K562 (cell line): ENCODE measurements at regions not wholly inside any gene's neighbourhood (a gene's known extent, or its start where the extent isn't known, plus 50 kb on each side); places are given as distances from the start of the nearest gene placed in this dataset.

Experiments
- CSDE1 ChIP-seq, 2 experiments: fragments of 450-650 bp; IDR thresholded peaks; 2 replicates each; pipeline ENCODE4 v1.6.1; 2016; ENCODE audit warnings: mild to moderate bottlenecking in 1 of 2
- ELF1 ChIP-seq: fragments of 200-800 bp; sonication (Bioruptor generic); IDR thresholded peaks from 2 replicates; pipeline ENCODE4 v1.6.1; 2016; ENCODE audit warnings: missing genetic modification characterization, missing compliant biosample characterization
- ESRRA ChIP-seq: fragments of 450-650 bp; IDR thresholded peaks from 2 replicates; pipeline ENCODE4 v1.6.1; 2014; ENCODE audit warnings: low read depth, mild to moderate bottlenecking, moderate library complexity, borderline replicate concordance
- EWSR1 ChIP-seq: fragments of 450-650 bp; IDR thresholded peaks from 2 replicates; pipeline ENCODE4 v1.6.1; 2018; ENCODE audit warnings: borderline replicate concordance, mild to moderate bottlenecking, low read depth, moderate library complexity; ENCODE audit not compliant: partially characterized antibody
- GTF2A2 ChIP-seq: IDR thresholded peaks from 2 replicates; pipeline ENCODE4 v1.6.1; 2016; ENCODE audit warnings: mild to moderate bottlenecking, missing genetic modification characterization, missing compliant biosample characterization
- MAFG ChIP-seq: fragments of 450-650 bp; conservative IDR thresholded peaks from 2 replicates; pipeline ENCODE4 v1.6.1; 2016; ENCODE audit warnings: missing genetic modification characterization, missing compliant biosample characterization
- MEIS2 ChIP-seq: fragments of 450-650 bp; IDR thresholded peaks from 2 replicates; pipeline ENCODE4 v1.6.1; 2014; ENCODE audit warnings: mild to moderate bottlenecking; ENCODE audit not compliant: partially characterized antibody
- PTBP1 ChIP-seq: fragments of 200-400 bp; formaldehyde crosslinking; IDR thresholded peaks from 2 replicates; pipeline ENCODE4 v1.6.1; 2017; ENCODE audit warnings: low read depth, low read length
- RAD51 ChIP-seq: fragments of 450-650 bp; IDR thresholded peaks from 2 replicates; pipeline ENCODE4 v1.7.1; 2016; ENCODE audit warnings: low read depth, mild to moderate bottlenecking, borderline replicate concordance
- SAFB2 ChIP-seq: fragments of 200-400 bp; formaldehyde crosslinking; IDR thresholded peaks from 2 replicates; pipeline ENCODE4 v1.6.1; 2018; ENCODE audit warnings: borderline replicate concordance, low read length, low read depth, moderate library complexity; ENCODE audit not compliant: severe bottlenecking
- SMARCE1 ChIP-seq: fragments of 450-650 bp; IDR thresholded peaks from 2 replicates; pipeline ENCODE4 v1.7.1; 2016; ENCODE audit warnings: mild to moderate bottlenecking
- TAF9B ChIP-seq: fragments of 450-650 bp; IDR thresholded peaks from 2 replicates; pipeline ENCODE4 v1.6.1; 2018; ENCODE audit warnings: mild to moderate bottlenecking; ENCODE audit not compliant: partially characterized antibody
- YY1 ChIP-seq, 3 experiments: IDR thresholded peaks; 2 replicates each; pipeline ENCODE4 v1.6.1; 2011; ENCODE audit warnings: low read length in 2 of 3, mild to moderate bottlenecking in 2 of 3, moderate library complexity in 2 of 3, borderline replicate concordance in 1 of 3, control low read depth in 1 of 3, low read depth in 1 of 3; ENCODE audit not compliant: insufficient read depth in 3 of 3, insufficient replicate concordance in 2 of 3, control insufficient read depth in 1 of 3, insufficient read length in 1 of 3; ENCODE audit errors: extremely low read depth in 1 of 3
- ZBTB7A ChIP-seq: IDR thresholded peaks from 2 replicates; pipeline ENCODE4 v1.6.1; 2011; ENCODE audit warnings: low read depth, mild to moderate bottlenecking, low read length, moderate library complexity, borderline replicate concordance; ENCODE audit not compliant: control insufficient read depth
- ZNF436 ChIP-seq: fragments of 250-450, 450-650 bp; sonication (Bioruptor Pico); formaldehyde crosslinking; IDR thresholded peaks from 2 replicates; pipeline ENCODE4 v1.7.0; 2020; ENCODE audit warnings: mild to moderate bottlenecking
- ZNF57 ChIP-seq: fragments of 450-650 bp; formaldehyde crosslinking; IDR thresholded peaks from 2 replicates; pipeline ENCODE4 v1.4.0; 2020; ENCODE audit warnings: mild to moderate bottlenecking, moderate library complexity
- TF ChIP-seq, protein P1 (sequence below): fragments of 450-650 bp; IDR thresholded peaks from 2 replicates; pipeline ENCODE4 v1.6.1; 2018; ENCODE audit warnings: mild to moderate bottlenecking, low read depth; ENCODE audit not compliant: partially characterized antibody
- TF ChIP-seq, protein P2 (sequence below): sonication (generic); formaldehyde crosslinking; IDR thresholded peaks from 2 replicates; pipeline ENCODE4 v1.8.1; 2023; ENCODE audit warnings: mild to moderate bottlenecking, missing genetic modification reagents, moderate library complexity
- TF ChIP-seq, protein P3 (sequence below): sonication (generic); IDR thresholded peaks from 2 replicates; pipeline ENCODE4 v1.6.1; 2016
- TF ChIP-seq, protein P4 (sequence below): fragments of 450-650 bp; formaldehyde crosslinking; IDR thresholded peaks from 2 replicates; pipeline ENCODE4 v1.4.0; 2020; ENCODE audit warnings: mild to moderate bottlenecking, moderate library complexity
- TF ChIP-seq, protein P5 (sequence below): fragments of 450-650 bp; formaldehyde crosslinking; IDR thresholded peaks from 2 replicates; pipeline ENCODE4 v1.4.0; 2022; ENCODE audit warnings: missing genetic modification characterization

DNA sequence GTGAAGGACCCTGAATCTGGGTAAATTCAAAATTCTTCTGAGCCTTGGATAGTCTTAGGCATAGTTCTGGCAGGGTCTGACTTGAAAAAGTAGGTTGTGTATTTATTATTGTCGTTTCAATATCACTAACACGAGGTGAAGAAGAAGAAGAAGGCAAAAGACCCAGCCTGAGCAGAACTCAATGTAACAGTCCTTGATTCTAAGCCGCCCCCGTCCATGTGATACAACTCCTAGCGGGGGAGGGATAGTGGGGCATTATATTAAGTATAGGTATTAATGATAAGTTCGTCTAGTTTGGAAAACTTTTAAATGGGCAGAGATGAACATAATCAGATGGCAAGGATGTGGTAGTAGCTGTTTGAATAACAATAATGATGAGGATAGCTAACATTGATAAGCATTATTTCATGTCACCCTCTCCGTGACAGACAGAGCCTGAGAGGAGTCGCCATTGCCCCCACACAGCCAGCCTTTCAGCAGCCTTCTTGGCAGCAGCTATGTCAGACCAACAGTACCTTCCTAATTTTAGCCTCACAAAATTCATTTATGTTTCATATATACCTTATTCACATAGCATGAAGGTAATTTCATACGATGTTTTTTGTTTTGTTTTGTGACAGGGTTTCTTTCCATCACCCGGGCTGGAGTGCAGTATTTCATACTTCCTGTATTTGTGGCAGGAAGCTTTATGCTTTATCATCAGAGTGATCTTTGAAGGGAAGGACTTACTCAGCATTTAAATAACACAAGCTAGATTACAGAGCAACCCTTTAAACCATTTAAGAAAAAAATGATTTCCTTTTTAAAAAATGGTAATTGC, 64.4 kb upstream of the NPAS1 start (continued):
- TF ChIP-seq, protein P1, sequence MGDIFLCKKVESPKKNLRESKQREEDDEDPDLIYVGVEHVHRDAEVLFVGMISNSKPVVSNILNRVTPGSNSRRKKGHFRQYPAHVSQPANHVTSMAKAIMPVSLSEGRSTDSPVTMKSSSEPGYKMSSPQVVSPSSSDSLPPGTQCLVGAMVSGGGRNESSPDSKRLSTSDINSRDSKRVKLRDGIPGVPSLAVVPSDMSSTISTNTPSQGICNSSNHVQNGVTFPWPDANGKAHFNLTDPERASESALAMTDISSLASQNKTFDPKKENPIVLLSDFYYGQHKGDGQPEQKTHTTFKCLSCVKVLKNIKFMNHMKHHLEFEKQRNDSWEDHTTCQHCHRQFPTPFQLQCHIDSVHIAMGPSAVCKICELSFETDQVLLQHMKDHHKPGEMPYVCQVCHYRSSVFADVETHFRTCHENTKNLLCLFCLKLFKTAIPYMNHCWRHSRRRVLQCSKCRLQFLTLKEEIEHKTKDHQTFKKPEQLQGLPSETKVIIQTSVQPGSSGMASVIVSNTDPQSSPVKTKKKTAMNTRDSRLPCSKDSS = no peak
- TF ChIP-seq PTBP1 = no peak
- TF ChIP-seq ZNF436 = no peak
- TF ChIP-seq SAFB2 = no peak
- peak; percentile 97 for TF ChIP-seq MAFG
- peak; percentile 57; the same call in 1 of the 2 replicates for TF ChIP-seq SMARCE1
- TF ChIP-seq, protein P2, sequence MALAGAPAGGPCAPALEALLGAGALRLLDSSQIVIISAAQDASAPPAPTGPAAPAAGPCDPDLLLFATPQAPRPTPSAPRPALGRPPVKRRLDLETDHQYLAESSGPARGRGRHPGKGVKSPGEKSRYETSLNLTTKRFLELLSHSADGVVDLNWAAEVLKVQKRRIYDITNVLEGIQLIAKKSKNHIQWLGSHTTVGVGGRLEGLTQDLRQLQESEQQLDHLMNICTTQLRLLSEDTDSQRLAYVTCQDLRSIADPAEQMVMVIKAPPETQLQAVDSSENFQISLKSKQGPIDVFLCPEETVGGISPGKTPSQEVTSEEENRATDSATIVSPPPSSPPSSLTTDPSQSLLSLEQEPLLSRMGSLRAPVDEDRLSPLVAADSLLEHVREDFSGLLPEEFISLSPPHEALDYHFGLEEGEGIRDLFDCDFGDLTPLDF (CRISPR knock-in tag) = no peak
- TF ChIP-seq, protein P3, sequence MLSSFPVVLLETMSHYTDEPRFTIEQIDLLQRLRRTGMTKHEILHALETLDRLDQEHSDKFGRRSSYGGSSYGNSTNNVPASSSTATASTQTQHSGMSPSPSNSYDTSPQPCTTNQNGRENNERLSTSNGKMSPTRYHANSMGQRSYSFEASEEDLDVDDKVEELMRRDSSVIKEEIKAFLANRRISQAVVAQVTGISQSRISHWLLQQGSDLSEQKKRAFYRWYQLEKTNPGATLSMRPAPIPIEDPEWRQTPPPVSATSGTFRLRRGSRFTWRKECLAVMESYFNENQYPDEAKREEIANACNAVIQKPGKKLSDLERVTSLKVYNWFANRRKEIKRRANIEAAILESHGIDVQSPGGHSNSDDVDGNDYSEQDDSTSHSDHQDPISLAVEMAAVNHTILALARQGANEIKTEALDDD = no peak
- peak; percentile 71 for TF ChIP-seq MEIS2
- TF ChIP-seq, protein P4, sequence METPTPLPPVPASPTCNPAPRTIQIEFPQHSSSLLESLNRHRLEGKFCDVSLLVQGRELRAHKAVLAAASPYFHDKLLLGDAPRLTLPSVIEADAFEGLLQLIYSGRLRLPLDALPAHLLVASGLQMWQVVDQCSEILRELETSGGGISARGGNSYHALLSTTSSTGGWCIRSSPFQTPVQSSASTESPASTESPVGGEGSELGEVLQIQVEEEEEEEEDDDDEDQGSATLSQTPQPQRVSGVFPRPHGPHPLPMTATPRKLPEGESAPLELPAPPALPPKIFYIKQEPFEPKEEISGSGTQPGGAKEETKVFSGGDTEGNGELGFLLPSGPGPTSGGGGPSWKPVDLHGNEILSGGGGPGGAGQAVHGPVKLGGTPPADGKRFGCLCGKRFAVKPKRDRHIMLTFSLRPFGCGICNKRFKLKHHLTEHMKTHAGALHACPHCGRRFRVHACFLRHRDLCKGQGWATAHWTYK = 0 out of 2 replicates have a peak, but pooled peaks have one; percentile 42
- peak in 1 of 2 experiments; percentile 16; a peak in 1 of 4 replicates for TF ChIP-seq CSDE1 (IDR thresholded peaks at IDR 0.05)
- no peak for TF ChIP-seq RAD51
- TF ChIP-seq ESRRA = no peak
- TF ChIP-seq GTF2A2 (tag) = no peak
- TF ChIP-seq YY1 (IDR thresholded peaks at IDR 0.05; ENCODE audit: borderline replicate concordance in 1 of 3, control insufficient read depth in 1 of 3, extremely low read depth in 1 of 3, insufficient read depth in 3 of 3, insufficient read length in 1 of 3, insufficient replicate concordance in 2 of 3, low read depth in 1 of 3, low read length in 2 of 3) = peak in 2 of 3 experiments; percentile 64 to 89
- no peak for TF ChIP-seq ZBTB7A
- no peak for TF ChIP-seq EWSR1
- TF ChIP-seq, protein P5, sequence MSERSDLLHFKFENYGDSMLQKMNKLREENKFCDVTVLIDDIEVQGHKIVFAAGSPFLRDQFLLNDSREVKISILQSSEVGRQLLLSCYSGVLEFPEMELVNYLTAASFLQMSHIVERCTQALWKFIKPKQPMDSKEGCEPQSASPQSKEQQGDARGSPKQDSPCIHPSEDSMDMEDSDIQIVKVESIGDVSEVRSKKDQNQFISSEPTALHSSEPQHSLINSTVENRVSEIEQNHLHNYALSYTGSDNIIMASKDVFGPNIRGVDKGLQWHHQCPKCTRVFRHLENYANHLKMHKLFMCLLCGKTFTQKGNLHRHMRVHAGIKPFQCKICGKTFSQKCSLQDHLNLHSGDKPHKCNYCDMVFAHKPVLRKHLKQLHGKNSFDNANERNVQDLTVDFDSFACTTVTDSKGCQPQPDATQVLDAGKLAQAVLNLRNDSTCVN = no peak
- TF ChIP-seq ELF1 (tag) = peak; percentile 84
- no peak for TF ChIP-seq ZNF57
- peak; percentile 87 for TF ChIP-seq TAF9B
